GM23338 (cell line): ENCODE measurements at regions not wholly inside any gene's neighbourhood (a gene's known extent, or its start where the extent isn't known, plus 50 kb on each side); places are given as distances from the start of the nearest gene placed in this dataset.

Experiments
- ATAC-seq: fragments of 200-7000 bp; cut with Tn5 transposase; 3 replicates; pipeline ENCODE4 v1.9.1; 2020
- DNase-seq: peaks from one replicate; pipeline ENCODE4 v3.0.0-alpha.2; 2015; ENCODE audit warnings: low spot score
- H2AFZ ChIP-seq: fragments of 200-600 bp; sonication (generic); 2 replicates; pipeline ENCODE4 v1.8.0; 2016; ENCODE audit warnings: antibody characterized with exemption, mild to moderate bottlenecking, moderate library complexity
- H3F3A ChIP-seq: fragments of 200-600 bp; sonication (generic); replicated peaks from 2 replicates; pipeline ENCODE4 v1.8.0; 2017; ENCODE audit warnings: antibody characterized with exemption, mixed run types, low read depth
- H3K27ac ChIP-seq: fragments of 200-600 bp; sonication (generic); 2 replicates; pipeline ENCODE4 v1.6.1; 2016; ENCODE audit warnings: low read depth
- H3K27me3 ChIP-seq: fragments of 200-600 bp; sonication (generic); 2 replicates; pipeline ENCODE4 v1.8.0; 2016; ENCODE audit warnings: mild to moderate bottlenecking, mixed run types, moderate library complexity; ENCODE audit not compliant: insufficient read depth
- H3K36me3 ChIP-seq: fragments of 200-600 bp; sonication (generic); 2 replicates; pipeline ENCODE4 v1.8.0; 2016; ENCODE audit warnings: mild to moderate bottlenecking; ENCODE audit not compliant: insufficient read depth
- H3K4me1 ChIP-seq: fragments of 200-600 bp; sonication (generic); 2 replicates; pipeline ENCODE4 v1.8.0; 2016; ENCODE audit warnings: mild to moderate bottlenecking, moderate library complexity; ENCODE audit not compliant: insufficient read depth
- H3K4me2 ChIP-seq: fragments of 200-600 bp; sonication (generic); 2 replicates; pipeline ENCODE4 v1.7.1; 2017; ENCODE audit warnings: mixed run types
- H3K4me3 ChIP-seq: fragments of 200-600 bp; sonication (generic); 2 replicates; pipeline ENCODE4 v1.6.1; 2016; ENCODE audit warnings: mixed run types
- H3K79me2 ChIP-seq: fragments of 200-600 bp; sonication (generic); replicated peaks from 2 replicates; pipeline ENCODE4 v1.8.0; 2017; ENCODE audit warnings: mild to moderate bottlenecking; ENCODE audit not compliant: insufficient read depth
- H3K9me2 ChIP-seq: fragments of 200-600 bp; sonication (generic); 2 replicates; pipeline ENCODE4 v1.8.0; 2017; ENCODE audit not compliant: insufficient read depth
- H4K20me1 ChIP-seq: fragments of 200-600 bp; sonication (generic); replicated peaks from 2 replicates; pipeline ENCODE4 v1.8.0; 2017; ENCODE audit warnings: mild to moderate bottlenecking; ENCODE audit not compliant: insufficient read depth
- H3K27ac Mint-ChIP-seq: 2 replicates; pipeline ENCODE4 v1.8.0; 2020; ENCODE audit warnings: inconsistent platforms, mild to moderate bottlenecking, moderate library complexity, mixed read lengths
- H3K27me3 Mint-ChIP-seq: 3 replicates; pipeline ENCODE4 v1.8.0; 2022; ENCODE audit warnings: low read depth, mild to moderate bottlenecking, moderate library complexity, mixed read lengths, inconsistent platforms; ENCODE audit not compliant: insufficient read depth, poor library complexity
- H3K36me3 Mint-ChIP-seq: 3 replicates; pipeline ENCODE4 v1.8.0; 2021; ENCODE audit warnings: low read depth, mild to moderate bottlenecking, inconsistent platforms, moderate library complexity, mixed read lengths
- H3K4me1 Mint-ChIP-seq: 3 replicates; pipeline ENCODE4 v1.8.0; 2020; ENCODE audit warnings: mild to moderate bottlenecking, inconsistent platforms, mixed read lengths
- H3K4me3 Mint-ChIP-seq: 3 replicates; pipeline ENCODE4 v1.8.0; 2021; ENCODE audit warnings: moderate library complexity, mild to moderate bottlenecking, inconsistent platforms, mixed read lengths
- H3K9me3 Mint-ChIP-seq: 3 replicates; pipeline ENCODE4 v1.8.0; 2020; ENCODE audit warnings: moderate library complexity, mild to moderate bottlenecking, inconsistent platforms, mixed read lengths
- CREB1 ChIP-seq: fragments of 250-450 bp; sonication (Bioruptor Pico); IDR thresholded peaks from 2 replicates; pipeline ENCODE4 v1.5.0; 2020; ENCODE audit warnings: low read depth, mild to moderate bottlenecking, moderate library complexity
- EZH2 ChIP-seq: fragments of 200-600 bp; sonication (generic); IDR thresholded peaks from one replicate; pipeline ENCODE4 v1.8.0; 2017; ENCODE audit warnings: antibody characterized with exemption, mild to moderate bottlenecking, low read depth; ENCODE audit not compliant: unreplicated experiment
- EZH2phosphoT487 ChIP-seq: fragments of 200-600 bp; sonication (generic); IDR thresholded peaks from one replicate; pipeline ENCODE4 v1.8.1; 2018; ENCODE audit warnings: antibody characterized with exemption; ENCODE audit not compliant: unreplicated experiment
- REST ChIP-seq: IDR thresholded peaks from one replicate; pipeline ENCODE4 v1.6.1; 2018; ENCODE audit warnings: antibody characterized with exemption; ENCODE audit not compliant: unreplicated experiment
- ZNF462 ChIP-seq: fragments of 250-450 bp; sonication (Bioruptor Pico); IDR thresholded peaks from 2 replicates; pipeline ENCODE4 v1.5.0; 2020; ENCODE audit warnings: mild to moderate bottlenecking, moderate library complexity
- TF ChIP-seq, protein P1 (sequence below): IDR thresholded peaks from 2 replicates; pipeline ENCODE4 v1.6.1; 2016; ENCODE audit warnings: antibody characterized with exemption

GRCh38 chr2:153667475-153667874 lies 188.9 kb upstream of the RPRM start:
- DNase-seq = no peak

More at GRCh38 chr2:153667475-153667874, 188.9 kb upstream of the RPRM start:
- TF ChIP-seq CREB1 (CRISPR knock-in tag) (no peak), ZNF462 (no peak), REST (no peak), EZH2 (no peak), EZH2phosphoT487 (no peak)
- TF ChIP-seq, protein P1, sequence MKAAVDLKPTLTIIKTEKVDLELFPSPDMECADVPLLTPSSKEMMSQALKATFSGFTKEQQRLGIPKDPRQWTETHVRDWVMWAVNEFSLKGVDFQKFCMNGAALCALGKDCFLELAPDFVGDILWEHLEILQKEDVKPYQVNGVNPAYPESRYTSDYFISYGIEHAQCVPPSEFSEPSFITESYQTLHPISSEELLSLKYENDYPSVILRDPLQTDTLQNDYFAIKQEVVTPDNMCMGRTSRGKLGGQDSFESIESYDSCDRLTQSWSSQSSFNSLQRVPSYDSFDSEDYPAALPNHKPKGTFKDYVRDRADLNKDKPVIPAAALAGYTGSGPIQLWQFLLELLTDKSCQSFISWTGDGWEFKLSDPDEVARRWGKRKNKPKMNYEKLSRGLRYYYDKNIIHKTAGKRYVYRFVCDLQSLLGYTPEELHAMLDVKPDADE = no peak
- Histone ChIP-seq H3K27ac (no peak overlapping the region), H4K20me1 (no peaks in the 10 kb centered on the region), H3K36me3 (no peaks in the 10 kb centered on the region), H3F3A (no peaks in the 10 kb centered on the region), H3K79me2 (no peaks in the 10 kb centered on the region), H3K4me1 (no peaks in the 10 kb centered on the region), H2AFZ (no peak overlapping the region), H3K4me2 (no peak overlapping the region), H3K4me3 (no peak overlapping the region), H3K27me3 (no peaks in the 10 kb centered on the region), H3K9me2 (no peaks in the 10 kb centered on the region)
- Mint-ChIP-seq H3K4me1 (no peaks in the 10 kb centered on the region), H3K4me3 (no peak overlapping the region), H3K36me3 (peaks cover 14% of the 10 kb centered on the region; the same call in 2 of the 3 replicates), H3K27me3 (no peaks in the 10 kb centered on the region), H3K27ac (no peak overlapping the region), H3K9me3 (peaks cover 37% of the 10 kb centered on the region)
- ATAC-seq = no peak
